ENCODE measurements at regions not wholly inside any gene's neighbourhood (a gene's known extent, or its start where the extent isn't known, plus 50 kb on each side); places are given as distances from the start of the nearest gene placed in this dataset.

DNA sequence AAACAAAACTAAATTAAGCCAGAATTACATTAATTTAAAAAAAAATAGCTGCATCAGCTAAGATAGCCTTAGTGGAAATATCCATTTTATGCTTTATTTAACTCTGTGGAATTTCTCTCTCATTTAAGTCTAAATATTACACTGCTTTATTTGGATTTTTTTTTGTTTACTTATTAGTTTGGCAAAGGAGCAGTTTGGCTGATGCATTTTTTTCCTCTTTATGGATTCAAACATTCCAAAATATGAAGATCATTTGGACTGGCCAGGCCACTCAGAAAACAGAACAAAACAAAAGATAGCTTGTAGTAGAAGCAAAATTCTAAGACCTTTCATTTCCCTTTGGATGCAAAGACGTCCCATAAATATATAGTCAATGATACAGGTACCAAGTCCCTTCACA lies 707.3 kb upstream of the UBE2E2 start:
- DNase-seq: no peak

DNA sequence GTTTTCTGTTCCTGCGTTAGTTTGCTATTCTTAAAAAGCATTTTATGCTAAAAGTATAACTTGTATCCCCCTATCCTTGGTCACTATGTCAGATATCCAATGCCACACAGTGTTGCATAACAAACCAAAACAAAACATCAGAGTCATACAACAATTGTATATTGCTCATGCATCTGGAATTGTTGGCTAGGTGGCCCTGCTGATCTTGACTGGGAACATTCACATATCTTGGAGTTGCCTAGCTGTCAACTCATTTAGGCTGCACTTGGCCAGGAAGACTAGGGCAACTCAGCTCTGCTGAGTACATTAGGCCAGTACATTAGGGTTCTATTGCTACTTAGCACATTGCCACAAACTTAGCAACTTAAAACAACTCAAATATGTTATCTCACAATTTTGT lies 706.5 kb upstream of the UBE2E2 start:
- DNase-seq: no peak

DNA sequence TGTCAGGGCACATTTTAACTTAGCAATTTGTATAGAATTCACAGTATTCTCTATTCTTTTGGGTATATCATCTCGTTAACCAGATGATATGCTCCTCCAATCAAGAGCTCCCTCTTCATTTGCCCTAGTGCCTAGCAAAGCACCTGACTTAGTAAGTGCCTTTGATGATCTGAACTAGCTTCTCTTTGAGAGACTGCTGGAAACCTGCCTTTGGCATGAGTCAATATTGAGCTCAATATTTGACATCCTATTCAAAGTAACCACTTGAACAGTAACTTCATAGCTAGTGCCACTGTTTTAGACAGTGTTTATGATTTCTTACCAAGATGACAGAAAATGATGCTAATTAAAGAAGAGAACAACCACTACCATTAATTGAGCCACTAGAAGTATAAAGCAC lies 696.3 kb upstream of the UBE2E2 start:
- no peak for DNase-seq

DNA sequence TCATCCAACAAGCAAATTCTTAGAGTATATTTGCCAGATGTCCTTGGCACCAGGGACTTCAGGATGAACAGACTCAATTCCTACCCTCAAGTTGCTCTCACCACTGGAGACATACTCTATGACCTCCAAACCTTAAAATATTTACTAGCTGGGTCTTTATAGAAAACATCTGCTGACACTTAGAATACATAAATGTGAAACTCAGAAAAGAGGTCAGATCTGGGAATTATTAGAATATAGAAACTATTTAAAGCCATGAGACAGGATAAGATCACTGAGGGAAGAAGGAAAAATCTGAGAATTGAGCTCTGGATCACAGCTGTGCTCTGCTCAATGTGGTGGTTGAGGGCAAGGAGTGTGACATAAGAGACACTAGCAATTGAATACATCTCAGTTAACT lies 695.4 kb upstream of the UBE2E2 start:
- DNase-seq: no peak

DNA sequence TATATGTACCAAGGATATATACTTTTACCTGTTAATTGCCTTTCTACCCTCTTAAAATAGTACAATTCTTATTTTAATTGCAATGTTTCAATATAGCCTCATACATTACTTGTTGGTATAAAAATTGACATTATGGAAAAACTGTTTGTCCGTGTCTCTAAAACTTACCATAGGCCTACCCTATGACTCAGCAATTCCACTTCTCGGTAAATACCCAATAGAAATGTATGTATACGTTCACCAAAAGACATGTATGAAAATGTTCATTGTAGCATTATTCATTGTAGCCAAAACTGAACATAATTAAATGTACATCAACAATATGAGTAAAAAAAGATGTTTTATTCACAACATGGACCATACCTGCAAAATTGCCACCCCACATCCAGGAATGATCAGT lies 679.2 kb upstream of the UBE2E2 start:
- no peak for DNase-seq

DNA sequence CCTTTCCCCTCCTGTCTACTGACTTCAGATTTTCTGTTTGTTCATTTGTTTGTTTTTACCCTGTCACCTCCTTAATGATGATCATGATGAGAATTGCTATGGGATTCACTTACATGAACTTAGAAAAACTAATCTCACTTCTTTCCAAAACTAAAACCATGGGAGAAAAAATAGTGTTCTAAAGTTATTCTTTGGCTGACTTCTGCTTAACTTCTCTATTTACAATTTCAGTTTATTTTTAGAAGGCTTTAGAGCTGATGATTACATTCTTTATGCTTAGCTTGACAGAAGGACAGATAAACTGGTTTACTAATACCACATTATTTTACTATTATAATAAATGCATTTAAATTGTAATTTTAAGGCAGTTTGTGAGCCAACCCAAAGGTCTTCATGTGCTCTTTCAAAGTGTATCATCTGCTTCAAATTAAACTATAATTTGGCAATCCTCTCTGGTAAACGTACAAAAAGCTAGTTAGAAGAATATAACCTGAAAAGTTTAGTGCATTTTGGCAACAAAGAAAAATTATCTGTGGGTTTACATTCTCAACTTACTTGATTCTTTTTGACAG lies 676.8 kb upstream of the UBE2E2 start:
- DNase-seq: no peak

DNA sequence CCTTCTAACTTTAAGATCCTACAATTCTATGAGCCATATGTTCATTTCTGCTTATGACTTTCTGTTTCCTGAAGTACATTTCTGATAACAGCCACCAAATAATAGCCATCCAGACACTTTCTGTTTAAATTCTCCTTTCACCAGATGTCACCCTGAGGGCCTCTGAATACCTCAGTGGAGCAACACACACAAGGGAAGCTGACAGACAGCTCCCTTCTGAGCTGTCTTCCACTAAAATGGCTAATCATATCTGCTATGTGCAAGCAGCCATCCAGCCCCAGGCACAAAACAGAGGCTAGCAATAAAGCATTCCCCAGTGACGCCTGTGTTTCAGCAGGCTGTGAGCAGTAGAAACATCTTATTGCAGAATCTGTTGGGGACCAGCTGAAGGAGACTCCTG lies 666.6 kb upstream of the UBE2E2 start:
- no peak for DNase-seq

DNA sequence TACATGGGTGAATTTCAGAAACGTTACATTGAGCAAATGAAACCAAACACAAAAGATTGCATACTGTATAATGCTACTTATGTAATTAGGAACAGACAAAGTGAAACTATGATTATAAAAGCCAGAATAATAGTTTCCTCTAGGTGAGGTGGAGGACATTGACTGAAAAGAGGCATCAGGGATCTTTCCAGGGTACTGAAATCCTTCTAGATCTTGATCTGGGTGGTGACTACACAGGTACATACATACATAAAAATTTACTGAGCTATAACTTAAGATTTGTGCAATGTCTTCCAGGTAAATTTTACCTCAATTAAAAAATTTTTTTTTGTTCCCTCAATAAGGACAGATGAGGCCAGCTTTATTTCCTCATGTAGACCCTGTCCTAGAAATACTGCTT lies 665.6 kb upstream of the UBE2E2 start:
- DNase-seq: no peak

DNA sequence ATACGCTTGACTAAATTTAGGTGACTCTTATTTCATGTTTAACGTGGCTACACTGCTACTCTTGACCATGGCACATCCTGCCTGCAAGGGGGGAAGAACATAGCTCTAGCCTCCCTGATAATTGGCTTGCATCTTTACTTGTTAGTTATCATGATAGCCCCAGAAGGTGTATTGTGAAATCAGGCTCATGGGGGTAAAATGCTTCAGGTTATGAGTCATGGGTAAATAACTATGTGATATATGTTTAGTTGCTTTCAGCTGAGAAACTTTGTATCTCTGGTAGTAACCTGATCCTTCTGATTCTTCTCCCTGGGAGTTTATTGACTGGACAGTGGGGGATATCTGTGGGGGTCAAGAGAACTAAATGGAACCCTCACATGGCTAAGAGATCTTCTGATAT lies 660.8 kb upstream of the UBE2E2 start:
- DNase-seq: no peak

DNA sequence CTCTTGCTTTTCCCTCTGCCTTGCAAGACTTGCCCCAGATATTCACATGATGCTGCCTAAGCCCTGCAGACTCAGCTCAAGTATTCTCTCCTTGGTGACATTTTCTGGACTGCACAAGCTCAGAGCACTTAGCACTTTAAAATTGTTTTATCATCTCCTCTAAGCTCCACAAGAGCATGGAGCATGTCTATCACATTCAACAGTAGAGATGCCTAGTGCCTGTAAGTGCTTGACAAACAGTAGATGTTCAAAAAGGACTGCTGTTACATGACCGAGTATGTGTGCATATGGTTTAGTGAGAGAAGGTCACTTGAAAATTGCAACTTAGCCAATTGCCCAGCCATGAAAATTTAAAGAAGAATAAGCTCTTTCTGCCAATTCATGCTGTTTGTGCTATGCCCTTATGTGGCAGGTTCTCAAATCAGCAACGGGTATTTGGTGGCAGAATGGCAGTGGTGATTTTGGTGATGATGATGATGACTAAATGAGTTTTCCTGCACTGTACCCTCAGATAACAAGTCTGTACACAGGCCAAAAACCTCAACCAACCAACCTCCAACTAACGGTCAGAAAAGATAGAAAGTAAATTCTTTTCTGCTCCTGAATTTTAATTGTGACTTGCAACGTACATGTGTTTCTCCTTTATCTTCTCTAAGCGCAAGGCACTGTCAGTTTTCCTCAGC lies 647.2 kb upstream of the UBE2E2 start:
- DNase-seq: no peak

DNA sequence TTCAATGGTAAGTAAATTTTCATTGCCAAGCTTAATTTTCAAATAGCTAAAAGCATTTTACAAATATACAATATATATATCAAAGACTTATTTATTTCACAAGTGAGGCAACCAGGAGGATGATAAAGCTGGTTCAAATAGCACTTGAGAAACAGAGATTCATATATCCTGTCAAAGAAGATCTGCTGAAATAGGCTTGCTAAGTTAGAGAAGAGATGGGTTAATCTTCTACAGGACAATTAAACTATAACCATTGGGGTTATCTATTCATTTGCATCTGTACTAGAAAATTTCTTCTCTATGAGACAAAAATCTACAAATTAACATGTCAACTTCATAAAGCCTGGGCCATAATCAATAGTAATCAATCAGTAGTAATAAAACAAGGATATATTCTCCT lies 637.7 kb upstream of the UBE2E2 start:
- no peak for DNase-seq

DNA sequence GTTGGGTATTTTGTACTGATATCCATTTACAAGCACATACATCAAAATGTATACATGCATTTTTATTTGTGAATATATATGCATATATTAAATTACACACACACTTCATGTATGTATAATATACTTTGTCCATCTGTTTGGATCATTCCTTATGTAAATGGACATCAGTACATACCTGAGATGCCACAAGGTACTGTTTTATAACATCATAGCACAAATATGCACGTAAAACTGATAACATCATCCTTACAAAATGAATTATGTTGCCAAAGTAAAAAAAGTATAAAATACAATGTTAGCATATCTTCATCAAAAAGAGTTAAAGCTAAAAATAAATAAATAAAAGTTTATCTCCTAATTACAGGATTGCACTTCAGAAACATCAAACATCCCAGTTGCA lies 634.8 kb upstream of the UBE2E2 start:
- DNase-seq: no peak

DNA sequence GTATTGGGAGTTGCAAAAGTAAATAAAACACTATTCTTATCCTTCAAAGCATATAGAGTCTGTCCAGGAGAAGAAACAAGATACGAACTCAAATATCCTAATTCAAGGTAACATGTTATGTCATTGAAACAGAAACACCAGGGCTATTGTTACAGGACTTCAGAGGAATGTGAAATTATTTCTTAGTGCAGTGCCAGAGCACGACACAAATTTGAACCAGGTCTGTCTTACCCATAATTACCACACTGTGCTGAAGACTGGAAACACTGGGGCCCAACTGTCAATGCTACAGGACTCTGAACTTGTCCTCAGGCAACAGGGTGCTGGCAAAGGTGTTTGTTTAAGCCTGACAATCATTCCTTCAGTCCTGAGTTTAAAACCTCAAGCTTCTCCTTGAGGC lies 633.6 kb upstream of the UBE2E2 start:
- DNase-seq: no peak

DNA sequence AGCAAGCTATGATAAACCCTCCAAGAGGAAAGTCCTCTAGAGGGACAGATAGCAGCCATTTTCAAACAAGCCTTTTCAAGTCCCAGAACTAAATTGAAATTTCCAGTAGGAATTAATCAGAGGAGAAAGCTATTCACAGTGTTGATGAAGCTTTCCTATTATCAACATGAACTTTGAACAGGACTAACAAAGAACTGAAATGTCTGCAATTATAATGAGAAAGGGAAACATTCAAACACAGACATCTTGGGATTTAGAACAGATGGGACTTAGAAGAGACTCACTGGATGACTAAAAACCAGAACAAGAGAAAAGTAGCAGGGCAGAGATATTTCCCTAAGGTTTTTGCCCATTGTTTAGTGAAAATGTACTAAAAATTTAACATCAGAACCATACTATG lies 622.1 kb upstream of the UBE2E2 start:
- DNase-seq: no peak

DNA sequence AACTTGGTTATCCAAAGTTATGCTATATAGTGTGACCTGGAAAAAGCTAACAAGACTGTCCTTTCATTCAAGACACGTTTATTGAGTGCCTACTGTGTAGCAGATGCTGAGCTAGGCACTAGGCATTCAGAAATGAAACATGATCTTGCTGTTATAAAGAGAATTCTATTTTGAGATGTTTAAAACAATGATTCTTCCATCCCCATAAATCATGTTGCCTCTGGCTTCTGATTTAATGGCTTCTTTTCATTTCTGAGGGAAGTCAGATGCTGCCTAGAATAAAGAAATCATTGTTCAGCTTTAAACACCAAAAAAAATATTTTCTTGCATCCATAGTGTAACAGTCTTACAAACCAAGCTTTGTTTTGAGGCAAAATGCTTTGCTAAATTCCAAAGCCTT lies 620.9 kb upstream of the UBE2E2 start:
- no peak for DNase-seq

DNA sequence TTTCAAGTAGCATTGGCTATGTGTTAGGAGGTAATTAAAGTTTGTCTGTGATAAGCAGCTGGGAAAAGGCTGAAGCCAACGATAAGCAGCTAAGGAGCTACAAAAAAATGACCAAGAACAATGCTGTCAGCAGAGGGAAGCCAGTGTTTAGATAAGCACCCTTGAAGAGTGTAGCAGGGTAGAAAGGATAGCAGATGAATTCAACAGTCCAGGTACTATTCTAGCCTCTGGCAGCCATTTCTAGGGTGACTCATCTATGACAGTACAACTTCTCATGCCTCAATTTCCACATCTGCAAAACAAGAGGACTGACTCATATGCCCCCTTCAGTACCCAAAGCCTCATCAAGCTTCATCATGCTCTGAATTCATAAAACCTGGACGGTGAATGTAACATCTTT lies 617.6 kb upstream of the UBE2E2 start:
- no peak for DNase-seq

DNA sequence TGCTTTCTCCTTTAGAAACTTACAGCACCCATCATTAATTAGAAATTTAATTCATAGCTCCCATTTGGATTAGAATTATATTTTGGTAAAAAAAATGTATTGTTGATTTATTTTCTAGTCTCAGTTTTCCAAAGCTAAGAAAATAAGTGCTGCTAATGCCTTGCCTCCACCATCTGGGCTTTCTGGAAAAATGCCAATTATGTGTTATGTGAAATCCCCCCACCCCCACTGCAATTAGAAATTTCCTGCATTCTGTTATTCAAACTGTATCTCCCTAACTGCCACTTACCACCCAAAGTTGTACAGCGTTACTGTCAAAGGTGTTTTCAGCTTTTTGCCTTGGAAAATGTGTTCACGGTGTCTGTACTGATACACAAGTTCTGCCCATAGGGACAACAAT lies 617.2 kb upstream of the UBE2E2 start:
- DNase-seq: no peak

DNA sequence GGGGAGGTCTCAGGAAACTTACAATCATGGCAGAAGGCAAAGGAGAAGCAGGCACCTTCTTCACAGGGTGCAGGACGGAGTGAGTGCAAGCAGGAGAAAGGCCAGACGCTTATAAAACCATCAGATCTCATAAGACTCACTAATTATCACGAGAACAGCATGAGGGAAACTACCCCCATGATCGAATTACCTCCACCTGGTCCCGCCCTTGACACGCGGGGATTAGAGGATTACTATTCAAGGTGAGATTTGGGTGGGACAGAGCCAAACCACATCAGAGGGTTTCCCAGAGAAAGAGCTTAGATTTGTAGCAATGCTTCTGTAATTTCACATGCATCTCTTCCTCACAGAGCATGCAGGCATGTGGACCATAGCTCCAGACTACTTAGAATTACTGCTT lies 615.7 kb upstream of the UBE2E2 start:
- DNase-seq: no peak

DNA sequence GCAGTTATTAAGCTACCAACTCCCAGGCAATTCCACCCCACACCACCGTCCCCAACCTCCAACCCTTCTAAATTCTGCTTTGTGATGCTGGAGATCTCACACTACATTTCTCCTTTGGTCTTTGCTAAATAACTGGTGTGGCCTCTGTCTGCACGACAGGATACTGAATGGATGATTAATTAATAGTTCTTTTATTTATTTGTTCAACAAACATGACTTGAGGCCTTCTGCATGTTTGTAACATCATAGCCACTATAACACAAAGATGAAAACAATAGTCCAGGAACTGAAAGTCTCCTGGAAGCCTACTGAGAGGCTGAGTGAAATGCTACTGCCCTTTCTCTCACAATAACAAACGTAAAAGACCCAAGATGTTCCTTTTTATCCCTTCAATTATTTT lies 609.5 kb upstream of the UBE2E2 start:
- DNase-seq: no peak

DNA sequence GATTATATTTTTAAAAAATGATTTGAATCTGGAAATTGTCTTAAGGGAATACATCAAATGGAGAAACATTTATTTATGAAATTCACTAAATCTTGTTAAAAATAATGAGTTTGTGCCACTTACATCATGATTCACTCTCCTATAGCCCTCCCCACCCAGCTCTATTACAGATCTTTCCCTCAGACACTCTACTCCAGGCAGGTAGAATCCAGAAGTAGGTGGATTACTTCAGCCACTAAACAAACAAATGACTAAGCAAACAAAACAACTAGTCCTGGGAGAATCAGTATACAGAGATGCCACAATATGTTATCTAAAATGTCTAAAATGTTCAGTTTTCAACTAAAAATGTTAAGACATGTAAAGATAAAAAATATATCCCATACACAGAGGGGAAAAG lies 608.1 kb upstream of the UBE2E2 start:
- DNase-seq: no peak

DNA sequence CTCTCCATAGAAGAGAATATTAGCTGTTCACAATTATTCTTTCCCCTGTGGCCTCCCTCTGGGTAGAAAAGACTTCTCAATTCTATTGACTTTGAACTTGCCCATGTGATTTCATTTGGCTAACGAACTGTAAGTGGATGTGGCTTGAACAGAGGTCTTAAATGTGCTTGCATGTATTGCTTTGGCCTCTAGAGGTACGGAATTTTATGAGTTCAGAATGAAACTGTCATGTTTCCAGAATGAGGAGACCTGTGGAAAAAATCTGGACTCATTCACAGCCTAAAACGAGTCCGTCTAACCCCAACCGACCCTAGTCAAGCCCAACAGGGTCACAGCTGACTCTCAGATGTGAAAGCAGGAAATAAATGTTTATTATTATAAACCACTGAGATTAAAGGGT lies 596.7 kb upstream of the UBE2E2 start:
- no peak for DNase-seq

DNA sequence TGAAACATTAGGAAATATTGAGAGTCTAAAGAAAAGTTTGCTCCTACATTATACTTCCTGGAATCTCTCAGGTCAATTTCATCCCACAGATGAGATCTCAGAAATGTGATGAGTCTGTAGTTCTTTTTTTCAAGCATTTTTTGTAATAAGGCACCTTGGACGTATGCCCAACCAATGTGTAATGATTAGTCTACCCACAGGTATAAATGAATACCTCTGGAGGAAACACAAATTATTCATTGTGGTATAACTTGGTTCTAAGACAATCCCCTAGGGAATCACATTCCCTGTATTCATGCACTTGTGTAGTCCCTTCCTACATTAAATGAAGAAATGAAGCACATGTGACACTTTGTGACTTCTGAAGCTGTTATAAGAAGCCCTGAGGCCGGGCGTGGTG lies 596.2 kb upstream of the UBE2E2 start:
- no peak for DNase-seq

DNA sequence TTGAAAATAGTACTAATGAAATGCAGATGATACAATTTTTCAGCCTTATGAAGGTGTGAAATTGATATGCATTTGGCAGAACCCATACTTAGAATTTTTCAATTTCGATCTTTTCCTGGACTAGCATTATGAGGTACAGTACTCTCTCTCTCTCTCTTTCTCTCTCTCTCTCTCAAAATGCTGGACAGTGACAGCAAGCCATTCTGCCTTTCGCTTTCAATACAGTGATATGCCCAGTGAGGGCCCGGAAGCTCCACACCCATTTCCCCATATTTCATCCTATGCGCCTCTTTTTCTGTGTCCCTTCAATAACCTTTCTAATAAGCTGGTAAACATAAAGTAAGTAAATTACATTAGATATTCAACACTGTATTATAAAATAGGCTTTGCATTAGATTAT lies 595.0 kb upstream of the UBE2E2 start:
- DNase-seq: no peak

DNA sequence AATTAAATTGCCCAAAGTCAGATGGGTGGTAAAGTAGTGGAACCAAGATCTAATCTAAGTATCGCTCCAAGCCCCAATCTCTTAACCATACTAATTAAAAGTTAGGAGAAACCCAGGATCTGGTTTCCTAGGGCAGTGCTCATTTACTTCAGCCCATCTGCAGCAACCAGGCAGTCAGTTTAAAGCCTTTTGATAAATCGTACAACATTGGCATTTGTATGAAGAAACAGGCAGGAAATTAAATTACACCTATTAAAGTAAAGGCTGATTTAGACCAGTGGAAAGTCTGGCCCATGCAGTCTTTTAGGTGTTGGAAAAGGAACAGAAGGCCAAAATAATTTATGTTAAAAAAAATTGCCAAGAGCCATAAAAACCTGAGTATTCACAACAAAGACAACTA lies 594.4 kb upstream of the UBE2E2 start:
- no peak for DNase-seq

DNA sequence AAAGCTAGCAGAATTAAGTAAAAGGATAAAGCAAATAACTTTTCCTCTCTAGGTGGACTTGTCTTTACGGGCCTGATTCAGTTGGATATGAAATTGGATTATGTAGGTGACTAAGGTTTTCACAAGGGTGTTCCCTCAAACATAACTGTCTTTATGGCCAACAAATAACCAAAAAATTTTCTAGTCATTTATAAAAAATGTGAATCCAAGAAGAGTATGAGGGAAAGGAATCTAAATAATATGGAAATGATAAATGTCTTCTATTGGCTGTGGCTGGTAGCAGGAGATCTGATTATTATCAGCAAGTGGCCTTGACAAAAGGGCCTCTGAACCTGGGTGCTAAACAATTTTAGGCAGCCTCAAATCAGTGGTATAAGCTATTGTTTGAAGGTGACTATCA lies 594.0 kb upstream of the UBE2E2 start:
- peak in 1 of 2 experiments; percentile 16 for DNase-seq

DNA sequence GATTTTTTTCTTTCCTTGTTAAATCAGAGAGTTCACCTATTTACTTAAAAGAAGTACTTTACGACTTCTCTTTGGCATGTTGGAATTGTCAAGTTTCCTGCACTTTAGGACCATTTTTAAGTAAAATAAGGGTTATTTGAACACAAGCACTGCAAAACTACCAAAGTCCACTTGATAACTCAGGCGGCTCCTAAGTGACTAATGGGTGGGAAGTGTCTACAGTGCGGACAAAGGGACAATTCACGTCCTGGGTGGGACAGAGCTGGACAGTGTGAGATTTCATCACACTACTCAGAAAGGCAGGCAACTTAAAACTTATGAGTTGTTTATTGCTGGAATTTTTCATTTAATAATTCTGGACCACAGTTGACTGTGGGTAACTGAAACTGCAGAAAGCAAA lies 590.2 kb upstream of the UBE2E2 start:
- no peak for DNase-seq

Measured in SW 1271 (cell line).